WTC11 (cell line): ENCODE measurements at regions not wholly inside any gene's neighbourhood (a gene's known extent, or its start where the extent isn't known, plus 50 kb on each side); places are given as distances from the start of the nearest gene placed in this dataset.

Experiments
- ATAC-seq: fragments of 200-7000 bp; cut with Tn5 transposase; 2 replicates; pipeline ENCODE4 v1.10.0; 2021; ENCODE audit warnings: mild to moderate bottlenecking, moderate library complexity
- CTCF ChIA-PET: fragments of 300-600 bp; sonication (Branson Sonifier 250); formaldehyde crosslinking; loops from one replicate; lab custom pipeline; 2021; ENCODE audit warnings: antibody characterized with exemption; lab: Charles Lee
- POLR2A ChIA-PET: fragments of 350-600 bp; sonication (Branson Sonifier 250); formaldehyde crosslinking; loops from one replicate; lab custom pipeline; 2021; ENCODE audit warnings: antibody characterized with exemption; lab: Charles Lee
- DNase-seq: peaks from one replicate; pipeline ENCODE4 v3.0.0; 2021; ENCODE audit warnings: low spot score
- H3K27ac Mint-ChIP-seq: 2 replicates; pipeline ENCODE4 v1.8.0; 2021; ENCODE audit warnings: mixed read lengths
- H3K27me3 Mint-ChIP-seq: 2 replicates; pipeline ENCODE4 v1.8.0; 2021; ENCODE audit warnings: low read depth, mild to moderate bottlenecking, moderate library complexity, mixed read lengths
- H3K36me3 Mint-ChIP-seq: 2 replicates; pipeline ENCODE4 v1.8.0; 2021; ENCODE audit warnings: mixed read lengths
- H3K4me1 Mint-ChIP-seq: 2 replicates; pipeline ENCODE4 v1.8.0; 2022; ENCODE audit warnings: mixed read lengths
- H3K4me3 Mint-ChIP-seq: 2 replicates; pipeline ENCODE4 v1.8.0; 2021; ENCODE audit warnings: mild to moderate bottlenecking, moderate library complexity, mixed read lengths
- H3K9me3 Mint-ChIP-seq: 2 replicates; pipeline ENCODE4 v1.8.0; 2021; ENCODE audit warnings: mixed read lengths
- ESRRA ChIP-seq: sonication (generic); formaldehyde crosslinking; IDR thresholded peaks from 2 replicates; pipeline ENCODE4 v1.8.1; 2022; ENCODE audit warnings: mild to moderate bottlenecking, missing genetic modification reagents, borderline replicate concordance
- FOXK1 ChIP-seq: sonication (generic); formaldehyde crosslinking; IDR thresholded peaks from 2 replicates; pipeline ENCODE4 v1.8.0; 2022; ENCODE audit warnings: mild to moderate bottlenecking, moderate library complexity, missing genetic modification reagents
- FOXP1 ChIP-seq: sonication (generic); formaldehyde crosslinking; IDR thresholded peaks from 2 replicates; pipeline ENCODE4 v1.8.0; 2022; ENCODE audit warnings: missing genetic modification reagents, mild to moderate bottlenecking, moderate library complexity, borderline replicate concordance
- IRF1 ChIP-seq: sonication (generic); formaldehyde crosslinking; IDR thresholded peaks from 2 replicates; pipeline ENCODE4 v1.8.0; 2023; ENCODE audit warnings: missing genetic modification reagents
- IRF2 ChIP-seq: sonication (generic); formaldehyde crosslinking; IDR thresholded peaks from 2 replicates; pipeline ENCODE4 v1.8.0; 2022; ENCODE audit warnings: low read depth, missing genetic modification reagents, borderline replicate concordance
- SOX15 ChIP-seq: fragments of 250-450 bp; sonication (Bioruptor Pico); IDR thresholded peaks from 2 replicates; pipeline ENCODE4 v1.9.0; 2021; ENCODE audit warnings: mild to moderate bottlenecking
- TCF7 ChIP-seq: sonication (generic); formaldehyde crosslinking; IDR thresholded peaks from 2 replicates; pipeline ENCODE4 v1.8.0; 2022; ENCODE audit warnings: mild to moderate bottlenecking, low read depth, missing genetic modification reagents, moderate library complexity
- ZMAT4 ChIP-seq: fragments of 250-450 bp; sonication (Bioruptor Pico); IDR thresholded peaks from 2 replicates; pipeline ENCODE4 v1.9.0; 2021; ENCODE audit warnings: mild to moderate bottlenecking
- ZNF121 ChIP-seq: sonication (generic); formaldehyde crosslinking; IDR thresholded peaks from 2 replicates; pipeline ENCODE4 v1.8.0; 2023; ENCODE audit warnings: missing genetic modification reagents
- ZNF532 ChIP-seq: fragments of 250-450 bp; sonication (Bioruptor Pico); IDR thresholded peaks from 2 replicates; pipeline ENCODE4 v1.9.0; 2021; ENCODE audit warnings: mild to moderate bottlenecking, borderline replicate concordance
- ZSCAN18 ChIP-seq: fragments of 250-450 bp; sonication (Bioruptor Pico); IDR thresholded peaks from 2 replicates; pipeline ENCODE4 v2.1.2; 2022; ENCODE audit warnings: mild to moderate bottlenecking, moderate library complexity

GRCh38 chr5:2181149-2181548 is 298.4 kb upstream of the IRX4 start (continued):
- TF ChIP-seq ZSCAN18 (CRISPR knock-in tag): no peak
- TF ChIP-seq ZMAT4 (CRISPR knock-in tag): no peak
- TF ChIP-seq ESRRA (CRISPR knock-in tag): no peak
- no peak for TF ChIP-seq FOXK1 (CRISPR knock-in tag)

- no peak for DNase-seq
- ChIA-PET POLR2A (no interaction called here), CTCF (no interaction called here)
- no peaks in the 10 kb centered on the region for H3K36me3 Mint-ChIP-seq
- no peak overlapping the region for H3K27ac Mint-ChIP-seq
- H3K27me3 Mint-ChIP-seq: no peaks in the 10 kb centered on the region
- H3K4me3 Mint-ChIP-seq: no peak overlapping the region
- TF ChIP-seq ZNF121 (CRISPR knock-in tag) (no peak), TCF7 (no peak)
- H3K9me3 Mint-ChIP-seq: no peaks in the 10 kb centered on the region
- 0 out of 2 replicates have a peak, but pooled peaks cover 3% of the 10 kb centered on the region for H3K4me1 Mint-ChIP-seq
- ATAC-seq: no peak
Measured at GRCh38 chr5:2180456-2180855, 297.7 kb upstream of the IRX4 start.

GRCh38 chr5:2179861-2180260 is 297.1 kb upstream of the IRX4 start:
- no peaks in the 10 kb centered on the region for H3K27me3 Mint-ChIP-seq
- ChIA-PET CTCF (no interaction called here), POLR2A (interaction anchor here (0.7 kb wide), 1 partner anchor 60 kb away, joined by 11 read pairs; no protein-coding TSS in a partner anchor)

GRCh38 chr5:2178528-2178927 is 295.8 kb upstream of the IRX4 start:
- no peak overlapping the region for H3K27ac Mint-ChIP-seq
- DNase-seq (no peak), ATAC-seq (no peak)
- H3K4me1 Mint-ChIP-seq: 0 out of 2 replicates have a peak, but pooled peaks cover 3% of the 10 kb centered on the region
- POLR2A ChIA-PET: no interaction called here
- no peak overlapping the region for H3K4me3 Mint-ChIP-seq
- no peaks in the 10 kb centered on the region for H3K27me3 Mint-ChIP-seq
- TF ChIP-seq SOX15 (CRISPR knock-in tag) (no peak), IRF1 (CRISPR knock-in tag) (no peak)
- CTCF ChIA-PET: no interaction called here
- no peaks in the 10 kb centered on the region for H3K36me3 Mint-ChIP-seq
- H3K9me3 Mint-ChIP-seq: no peaks in the 10 kb centered on the region

More at GRCh38 chr5:2179861-2180260, 297.1 kb upstream of the IRX4 start:
- no peak for TF ChIP-seq ZNF532
- Mint-ChIP-seq H3K36me3 (no peaks in the 10 kb centered on the region), H3K9me3 (no peaks in the 10 kb centered on the region), H3K4me3 (no peak overlapping the region), H3K4me1 (0 out of 2 replicates have a peak, but pooled peaks cover 3% of the 10 kb centered on the region), H3K27ac (no peak overlapping the region)
- ATAC-seq (no peak), DNase-seq (no peak)

GRCh38 chr5:2178071-2178477 is 295.3 kb upstream of the IRX4 start:
- H3K27me3 Mint-ChIP-seq: no peaks in the 10 kb centered on the region
- H3K9me3 Mint-ChIP-seq: no peaks in the 10 kb centered on the region
- H3K36me3 Mint-ChIP-seq: no peaks in the 10 kb centered on the region
- ATAC-seq (no peak), DNase-seq (no peak)
- POLR2A ChIA-PET: no interaction called here
- H3K4me1 Mint-ChIP-seq: no peaks in the 10 kb centered on the region
- no peak for TF ChIP-seq ZNF532
- no peak for TF ChIP-seq FOXP1 (CRISPR knock-in tag)
- TF ChIP-seq IRF2 (CRISPR knock-in tag): no peak
- H3K4me3 Mint-ChIP-seq: no peak overlapping the region
- H3K27ac Mint-ChIP-seq: no peak overlapping the region
- CTCF ChIA-PET: no interaction called here
